ENCODE measurements at regions not wholly inside any gene's neighbourhood (a gene's known extent, or its start where the extent isn't known, plus 50 kb on each side); places are given as distances from the start of the nearest gene placed in this dataset.

- TF ChIP-seq CTCF (conservative IDR thresholded peaks at IDR 0.05) = no peak
- TF ChIP-seq ZFX (IDR thresholded peaks at IDR 0.05) = no peak
Observed at GRCh38 chr2:5119046-5119445, 573.1 kb upstream of the SOX11 start.

Data from C4-2B (cell line).